GM10847 (cell line): ENCODE measurements at regions not wholly inside any gene's neighbourhood (a gene's known extent, or its start where the extent isn't known, plus 50 kb on each side); places are given as distances from the start of the nearest gene placed in this dataset.

Experiments
- POLR2A ChIP-seq: IDR thresholded peaks from 2 replicates; pipeline ENCODE4 v1.6.1; 2011; ENCODE audit not compliant: insufficient read length; ENCODE audit errors: extremely low read depth

- TF ChIP-seq POLR2A = no peak
Observed at GRCh38 chr18:8977701-8978100, 124.8 kb upstream of the NDUFV2 start.

GRCh38 chr18:8978394-8978793 is 124.1 kb upstream of the NDUFV2 start:
- TF ChIP-seq POLR2A = no peak

DNA sequence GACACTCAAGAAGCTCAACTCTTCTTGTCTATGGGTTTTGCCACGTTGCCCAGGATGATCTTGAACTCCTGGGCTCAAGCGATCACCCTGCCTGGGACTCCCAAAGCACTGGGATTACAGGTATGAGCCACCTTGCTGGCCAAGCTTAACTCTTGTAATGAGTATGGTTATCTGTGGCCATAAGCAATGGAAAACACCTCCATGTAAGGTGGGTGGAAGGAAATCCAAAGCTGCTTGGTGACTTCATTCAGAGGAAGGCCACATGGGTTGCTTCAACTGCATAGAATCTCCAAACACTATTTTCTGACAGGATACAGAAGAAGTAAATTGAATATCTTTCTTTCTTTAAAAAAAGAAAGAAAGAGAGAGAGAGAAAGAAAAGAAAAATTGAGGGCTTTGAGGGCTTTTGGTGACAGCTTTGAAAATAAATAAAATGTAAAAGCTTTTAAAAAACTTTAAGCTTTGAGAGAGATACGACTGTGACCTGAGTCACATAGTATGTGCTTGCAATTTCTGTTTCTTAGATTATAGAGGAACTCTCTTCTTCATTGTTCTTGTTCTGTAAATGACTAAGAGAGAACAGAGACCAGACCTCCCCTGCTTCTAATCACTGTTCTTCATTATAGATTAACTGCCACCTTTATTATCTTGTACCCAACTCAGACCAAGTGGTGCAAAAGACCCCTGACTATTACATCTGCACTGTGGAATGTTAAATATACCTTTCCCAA is 123.1 kb upstream of the NDUFV2 start:
- TF ChIP-seq POLR2A = no peak

GRCh38 chr18:8980496-8980895 is 122.0 kb upstream of the NDUFV2 start:
- TF ChIP-seq POLR2A = no peak

DNA sequence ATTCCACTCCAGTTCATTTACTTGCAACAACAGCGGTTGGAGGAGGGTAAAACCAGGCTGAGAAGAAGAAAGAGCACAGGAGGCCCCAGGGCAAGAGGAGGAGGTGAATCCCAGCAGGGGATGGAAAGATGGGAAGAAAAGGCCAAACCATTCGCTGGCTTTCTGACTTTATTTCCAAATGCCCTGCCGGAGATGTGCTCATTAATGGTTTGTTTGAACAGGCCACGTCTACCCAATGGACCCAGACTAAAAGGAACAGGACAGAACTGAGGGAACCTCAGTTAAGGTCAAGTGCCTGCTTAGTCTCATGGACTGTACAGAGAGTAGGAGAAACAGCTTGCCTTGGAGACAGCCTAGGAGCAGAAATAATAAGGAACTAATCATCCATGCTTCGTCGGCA is 121.6 kb upstream of the NDUFV2 start:
- no peak for TF ChIP-seq POLR2A

- no peak for TF ChIP-seq POLR2A
Observed at GRCh38 chr18:8982416-8983183, 119.9 kb upstream of the NDUFV2 start.

GRCh38 chr18:8983195-8983594 is 119.3 kb upstream of the NDUFV2 start:
- no peak for TF ChIP-seq POLR2A

DNA sequence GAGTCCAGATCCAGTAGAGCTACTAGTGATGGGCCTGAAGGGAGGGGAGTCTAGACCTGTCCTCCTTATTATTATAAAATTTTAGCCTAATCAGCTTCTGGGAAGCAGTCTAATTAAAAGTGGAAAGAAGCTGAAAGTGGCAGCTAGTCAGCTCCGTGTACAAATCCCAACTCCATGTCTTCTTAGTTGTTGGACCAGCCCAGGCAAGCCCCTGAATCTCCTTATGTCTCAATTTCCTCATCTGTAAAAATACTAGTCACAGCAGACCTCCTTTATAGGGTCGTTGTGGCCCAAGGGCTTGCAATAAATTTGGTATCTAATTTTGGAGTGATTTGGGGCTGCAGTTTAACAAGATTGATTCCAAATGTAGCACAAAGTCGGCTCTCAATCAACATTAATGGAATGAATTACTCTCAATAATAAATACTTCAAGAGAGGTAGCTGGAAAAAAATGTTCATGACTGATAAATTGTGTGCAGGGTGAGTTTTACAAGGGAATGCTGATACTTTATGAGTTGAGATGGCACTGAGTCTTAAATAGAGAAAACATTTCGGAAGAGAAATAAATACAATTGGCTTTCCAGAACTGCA is 118.3 kb upstream of the NDUFV2 start:
- TF ChIP-seq POLR2A = no peak

- TF ChIP-seq POLR2A = no peak
Observed at GRCh38 chr18:8987241-8987640, 115.3 kb upstream of the NDUFV2 start.

DNA sequence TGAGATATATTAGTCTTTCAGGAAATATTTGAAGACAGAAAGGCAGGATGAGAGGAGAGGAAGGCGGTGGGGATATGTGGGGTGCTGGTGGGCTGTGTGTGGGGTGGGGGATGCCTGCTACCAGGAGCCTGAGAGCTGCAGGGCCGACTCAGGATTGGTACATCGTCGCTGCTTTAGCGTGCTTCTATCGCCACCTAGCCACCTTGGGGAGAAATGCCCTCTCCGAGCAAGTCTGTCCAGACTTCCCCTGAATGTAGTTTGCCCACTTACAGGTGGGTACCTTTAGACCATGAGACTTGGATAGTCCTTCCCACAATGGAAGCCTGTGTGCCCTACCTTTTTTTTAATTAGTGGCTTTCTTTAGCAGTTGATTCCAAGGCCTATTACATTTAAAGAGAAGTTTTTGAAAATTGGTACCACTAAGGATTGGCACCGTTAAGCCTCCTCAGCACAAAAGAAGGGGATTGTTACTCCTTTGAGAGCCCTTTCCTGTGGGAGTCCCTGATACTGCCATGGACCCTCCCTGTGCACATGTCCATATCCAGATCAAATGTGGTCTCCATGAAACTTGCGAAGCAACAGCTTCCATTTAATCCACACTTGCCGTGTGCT is 114.1 kb upstream of the NDUFV2 start:
- no peak for TF ChIP-seq POLR2A

- no peak for TF ChIP-seq POLR2A
Observed at GRCh38 chr18:8989017-8989416, 113.5 kb upstream of the NDUFV2 start.

- no peak for TF ChIP-seq POLR2A
Observed at GRCh38 chr18:8989855-8990254, 112.6 kb upstream of the NDUFV2 start.

- TF ChIP-seq POLR2A = no peak
Observed at GRCh38 chr18:8990276-8991031, 112.0 kb upstream of the NDUFV2 start.

DNA sequence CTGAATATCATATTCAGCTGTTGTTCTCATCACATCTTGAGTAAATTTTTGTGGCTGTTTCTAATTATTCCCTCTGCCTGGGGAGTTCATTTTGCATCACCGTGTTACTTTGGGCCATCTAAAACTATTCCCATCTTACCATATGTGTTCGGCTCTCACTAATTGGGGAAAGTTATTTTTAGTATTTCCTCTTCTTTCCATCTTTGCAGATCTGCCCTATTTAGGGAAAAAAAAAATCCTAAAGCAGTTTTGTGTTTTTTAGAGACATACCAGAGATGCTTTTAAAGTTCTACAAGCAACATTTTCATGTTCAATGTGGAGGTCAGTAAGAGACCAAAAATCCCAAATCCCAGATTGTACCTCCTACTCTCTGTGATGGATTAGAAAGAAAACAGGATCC is 111.3 kb upstream of the NDUFV2 start:
- no peak for TF ChIP-seq POLR2A

GRCh38 chr18:8994603-8995002 is 107.9 kb upstream of the NDUFV2 start:
- no peak for TF ChIP-seq POLR2A

- no peak for TF ChIP-seq POLR2A
Observed at GRCh38 chr18:8995096-8995495, 107.4 kb upstream of the NDUFV2 start.
